Esophagus squamous epithelium (tissue), 4 donors: ENCODE measurements at regions not wholly inside any gene's neighbourhood (a gene's known extent, or its start where the extent isn't known, plus 50 kb on each side); places are given as distances from the start of the nearest gene placed in this dataset.

ENCODE experiments used
- POLR2A ChIP-seq, 4 donors: fragments of 450-650 bp; IDR thresholded peaks; one replicate each; pipeline ENCODE4 v1.6.1; 2017; ENCODE audit warnings: antibody characterized with exemption in 4 of 4, mild to moderate bottlenecking in 4 of 4, moderate library complexity in 3 of 4
- TF ChIP-seq, protein P1 (sequence below), 6 experiments: fragments of 450-650 bp in 4 of 6; fragments of 200-600 bp in 2 of 6; sonication (generic) in 2 of 6; IDR thresholded peaks; one replicate each; pipeline ENCODE4 v1.5.1; 2016 to 2019; ENCODE audit warnings: antibody characterized with exemption in 6 of 6, mild to moderate bottlenecking in 4 of 6, moderate library complexity in 4 of 6

DNA sequence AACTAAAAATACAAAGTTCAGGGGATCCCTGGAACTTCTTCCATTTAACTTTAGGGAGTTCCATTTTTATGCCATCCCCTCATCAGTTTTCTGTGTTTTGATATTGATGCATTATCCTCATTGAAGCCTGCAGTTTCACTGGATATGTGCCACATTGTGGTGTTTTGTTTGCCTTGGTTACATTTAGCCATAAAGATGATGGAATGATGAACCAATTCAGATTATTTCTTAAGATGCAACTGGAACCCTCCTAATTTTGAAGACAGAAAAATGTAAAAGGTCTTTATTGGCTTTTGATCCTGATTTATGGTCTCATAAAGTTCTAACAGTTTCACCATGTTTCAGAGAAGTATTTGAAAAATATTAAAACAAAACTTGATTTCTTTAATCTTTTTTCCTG, 314.2 kb upstream of the KLF6 start:
- TF ChIP-seq, protein P1, sequence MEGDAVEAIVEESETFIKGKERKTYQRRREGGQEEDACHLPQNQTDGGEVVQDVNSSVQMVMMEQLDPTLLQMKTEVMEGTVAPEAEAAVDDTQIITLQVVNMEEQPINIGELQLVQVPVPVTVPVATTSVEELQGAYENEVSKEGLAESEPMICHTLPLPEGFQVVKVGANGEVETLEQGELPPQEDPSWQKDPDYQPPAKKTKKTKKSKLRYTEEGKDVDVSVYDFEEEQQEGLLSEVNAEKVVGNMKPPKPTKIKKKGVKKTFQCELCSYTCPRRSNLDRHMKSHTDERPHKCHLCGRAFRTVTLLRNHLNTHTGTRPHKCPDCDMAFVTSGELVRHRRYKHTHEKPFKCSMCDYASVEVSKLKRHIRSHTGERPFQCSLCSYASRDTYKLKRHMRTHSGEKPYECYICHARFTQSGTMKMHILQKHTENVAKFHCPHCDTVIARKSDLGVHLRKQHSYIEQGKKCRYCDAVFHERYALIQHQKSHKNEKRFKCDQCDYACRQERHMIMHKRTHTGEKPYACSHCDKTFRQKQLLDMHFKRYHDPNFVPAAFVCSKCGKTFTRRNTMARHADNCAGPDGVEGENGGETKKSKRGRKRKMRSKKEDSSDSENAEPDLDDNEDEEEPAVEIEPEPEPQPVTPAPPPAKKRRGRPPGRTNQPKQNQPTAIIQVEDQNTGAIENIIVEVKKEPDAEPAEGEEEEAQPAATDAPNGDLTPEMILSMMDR (IDR thresholded peaks at IDR 0.05): no peak
- TF ChIP-seq POLR2A (IDR thresholded peaks at IDR 0.05): no peak
